ENCODE measurements at regions not wholly inside any gene's neighbourhood (a gene's known extent, or its start where the extent isn't known, plus 50 kb on each side); places are given as distances from the start of the nearest gene placed in this dataset.
A peak's percentile ranks its signal among the peaks of the same experiment; 100 is the strongest.

- intact Hi-C loops (cut with DNase I): no loop called here
- TF ChIP-seq CTCF (IDR thresholded peaks at IDR 0.05) (no peak), POLR2A (IDR thresholded peaks at IDR 0.05) (no peak)
- Histone ChIP-seq H3K27ac (peak overlapping the region in 3 of 5 donors; percentile 3 to 82 (median 66)), H3K9me3 (replicated peaks in 1 of 3) (no peaks in the 10 kb centered on the region), H3K4me3 (no peak overlapping the region), H3K4me1 (replicated peaks in 1 of 2) (peaks cover 12 to 21% of the 10 kb centered on the region in 2 donors), H3K36me3 (replicated peaks in 1 of 2) (no peaks in the 10 kb centered on the region), H3K27me3 (no peaks in the 10 kb centered on the region)
- peak in 6 of 7 donors; percentile 50 to 84 (median 74) for DNase-seq
- WGBS, 4 donors: 59 to 71% (median 69%) methylated on average over 10 to 12 of the region's 12 CpGs
Measured at GRCh38 chr6:43916924-43917877, 147.2 kb downstream of the VEGFA start.

- Histone ChIP-seq H3K27ac (peak overlapping the region in 3 of 5 donors; percentile 3 to 82 (median 66)), H3K36me3 (replicated peaks in 1 of 2) (no peaks in the 10 kb centered on the region), H3K27me3 (no peaks in the 10 kb centered on the region), H3K4me3 (no peak overlapping the region), H3K4me1 (replicated peaks in 1 of 2) (peaks cover 12 to 21% of the 10 kb centered on the region in 2 donors), H3K9me3 (replicated peaks in 1 of 3) (no peaks in the 10 kb centered on the region)
- peak in 5 of 7 donors; percentile 42 to 75 (median 62) for DNase-seq
- intact Hi-C loops (cut with DNase I): no loop called here
- WGBS, 4 donors: 58 to 79% (median 65%) methylated on average over 7 to 8 of the region's 8 CpGs
- TF ChIP-seq POLR2A (IDR thresholded peaks at IDR 0.05): no peak
Measured at GRCh38 chr6:43915986-43916923, 146.2 kb downstream of the VEGFA start.

GRCh38 chr6:43915208-43915869 is 145.3 kb downstream of the VEGFA start:
- Histone ChIP-seq H3K27ac (no peak overlapping the region), H3K36me3 (replicated peaks in 1 of 2) (no peaks in the 10 kb centered on the region), H3K4me3 (no peak overlapping the region), H3K4me1 (replicated peaks in 1 of 2) (peaks cover 12 to 21% of the 10 kb centered on the region in 2 donors), H3K9me3 (replicated peaks in 1 of 3) (no peaks in the 10 kb centered on the region), H3K27me3 (no peaks in the 10 kb centered on the region)
- no peak for DNase-seq
- 88 to 94% (median 93%) methylated on average over 6 to 7 of the region's 7 CpGs for WGBS, 4 donors
- intact Hi-C loops (cut with DNase I): no loop called here
- TF ChIP-seq CTCF (IDR thresholded peaks at IDR 0.05): no peak
- TF ChIP-seq POLR2A (IDR thresholded peaks at IDR 0.05): no peak

GRCh38 chr6:43914272-43915147 is 144.5 kb downstream of the VEGFA start:
- intact Hi-C loops (cut with DNase I): no loop called here
- H3K27ac ChIP-seq: no peak overlapping the region
- H3K9me3 ChIP-seq (replicated peaks in 1 of 3): no peaks in the 10 kb centered on the region
- H3K4me1 ChIP-seq (replicated peaks in 1 of 2): peaks cover 12 to 21% of the 10 kb centered on the region in 2 donors
- H3K27me3 ChIP-seq: no peaks in the 10 kb centered on the region
- H3K4me3 ChIP-seq: no peak overlapping the region
- DNase-seq: no peak
- WGBS, 4 donors: 89 to 95% (median 92%) methylated on average over 6 to 11 of the region's 11 CpGs
- H3K36me3 ChIP-seq (replicated peaks in 1 of 2): no peaks in the 10 kb centered on the region
- TF ChIP-seq POLR2A (IDR thresholded peaks at IDR 0.05) (no peak), CTCF (IDR thresholded peaks at IDR 0.05) (no peak)
